OCI-LY7 (cell line): ENCODE measurements at regions not wholly inside any gene's neighbourhood (a gene's known extent, or its start where the extent isn't known, plus 50 kb on each side); places are given as distances from the start of the nearest gene placed in this dataset.

ENCODE experiments used
- BruUV-seq: library from RNA; stranded (reverse); fragments of 400-500 nt; replicated peaks from 2 replicates; lab custom pipeline; 2021; lab: Mats Ljungman, UMichigan
- CTCF ChIA-PET: fragments of 300-600 bp; sonication (Branson Sonifier 250); formaldehyde crosslinking; loops from one replicate; lab custom pipeline; 2022; ENCODE audit warnings: antibody characterized with exemption; ENCODE audit not compliant: unreplicated experiment; lab: Charles Lee
- POLR2A ChIA-PET: fragments of 300-600 bp; sonication (Branson Sonifier 250); formaldehyde crosslinking; loops from one replicate; lab custom pipeline; 2022; ENCODE audit warnings: antibody characterized with exemption; lab: Charles Lee
- DNase-seq: peaks from one replicate; pipeline ENCODE4 v3.0.0-alpha.2; 2015; ENCODE audit warnings: low spot score
- H2AFZ ChIP-seq: fragments of 200-600 bp; sonication (generic), shearing (Covaris generic); 2 replicates; pipeline ENCODE4 v1.6.1; 2014; ENCODE audit warnings: mild to moderate bottlenecking, antibody characterized with exemption, low read length, moderate library complexity
- H3K27ac ChIP-seq: fragments of 200-600 bp; sonication (generic); 2 replicates; pipeline ENCODE4 v1.5.1; 2014; ENCODE audit warnings: mixed run types, low read depth, mild to moderate bottlenecking, moderate library complexity, low read length, inconsistent platforms; ENCODE audit not compliant: poor library complexity, severe bottlenecking
- H3K36me3 ChIP-seq: fragments of 200-600 bp; sonication (generic); 2 replicates; pipeline ENCODE4 v1.6.1; 2014; ENCODE audit warnings: mild to moderate bottlenecking, antibody characterized with exemption, low read length, moderate library complexity, mixed read lengths; ENCODE audit not compliant: insufficient read depth
- H3K4me1 ChIP-seq: fragments of 200-600 bp; sonication (generic); 2 replicates; pipeline ENCODE4 v1.5.1; 2014; ENCODE audit warnings: mild to moderate bottlenecking, low read length; ENCODE audit not compliant: insufficient read depth, poor library complexity, severe bottlenecking
- H3K4me2 ChIP-seq: fragments of 200-600 bp; sonication (generic); 2 replicates; pipeline ENCODE4 v1.6.1; 2014; ENCODE audit warnings: mild to moderate bottlenecking, low read length
- H3K4me3 ChIP-seq: fragments of 200-600 bp; sonication (generic); 2 replicates; pipeline ENCODE4 v1.5.1; 2014; ENCODE audit warnings: mild to moderate bottlenecking, low read depth, low read length; ENCODE audit not compliant: poor library complexity, severe bottlenecking
- H3K79me2 ChIP-seq: fragments of 200-600 bp; sonication (generic); 2 replicates; pipeline ENCODE4 v1.6.1; 2016; ENCODE audit warnings: low read depth, mild to moderate bottlenecking, low read length, moderate library complexity, mixed read lengths; ENCODE audit not compliant: insufficient read depth
- H3K9me2 ChIP-seq: fragments of 200-600 bp; sonication (generic); 2 replicates; pipeline ENCODE4 v1.6.1; 2016; ENCODE audit warnings: mild to moderate bottlenecking, low read length, mixed read lengths; ENCODE audit not compliant: insufficient read depth
- H3K9me3 ChIP-seq: fragments of 200-600 bp; sonication (generic); 2 replicates; pipeline ENCODE4 v1.6.1; 2014; ENCODE audit warnings: mild to moderate bottlenecking, mixed run types, low read length, mixed read lengths
- H4K20me1 ChIP-seq: fragments of 200-600 bp; sonication (generic); 2 replicates; pipeline ENCODE4 v1.6.1; 2014; ENCODE audit warnings: mild to moderate bottlenecking, antibody characterized with exemption, low read length, moderate library complexity, mixed read lengths; ENCODE audit not compliant: insufficient read depth
- EZH2phosphoT487 ChIP-seq: fragments of 200-600 bp; sonication (generic); IDR thresholded peaks from 2 replicates; pipeline ENCODE4 v1.6.1; 2018; ENCODE audit warnings: low read depth, borderline replicate concordance, mild to moderate bottlenecking, mixed run types, antibody characterized with exemption, low read length, moderate library complexity, mixed read lengths
- intact Hi-C: fragments of 100-400 bp; cut with micrococcal nuclease; formaldehyde crosslinking; loops from one replicate; pipeline ENCODE4 v1.10.0; 2022; ENCODE audit not compliant: unreplicated experiment
- TF ChIP-seq, protein P1 (sequence below): fragments of 200-600 bp; sonication (generic); conservative IDR thresholded peaks from 2 replicates; pipeline ENCODE4 v1.5.1; 2014; ENCODE audit warnings: mild to moderate bottlenecking, antibody characterized with exemption, low read length, moderate library complexity, mixed read lengths

DNA sequence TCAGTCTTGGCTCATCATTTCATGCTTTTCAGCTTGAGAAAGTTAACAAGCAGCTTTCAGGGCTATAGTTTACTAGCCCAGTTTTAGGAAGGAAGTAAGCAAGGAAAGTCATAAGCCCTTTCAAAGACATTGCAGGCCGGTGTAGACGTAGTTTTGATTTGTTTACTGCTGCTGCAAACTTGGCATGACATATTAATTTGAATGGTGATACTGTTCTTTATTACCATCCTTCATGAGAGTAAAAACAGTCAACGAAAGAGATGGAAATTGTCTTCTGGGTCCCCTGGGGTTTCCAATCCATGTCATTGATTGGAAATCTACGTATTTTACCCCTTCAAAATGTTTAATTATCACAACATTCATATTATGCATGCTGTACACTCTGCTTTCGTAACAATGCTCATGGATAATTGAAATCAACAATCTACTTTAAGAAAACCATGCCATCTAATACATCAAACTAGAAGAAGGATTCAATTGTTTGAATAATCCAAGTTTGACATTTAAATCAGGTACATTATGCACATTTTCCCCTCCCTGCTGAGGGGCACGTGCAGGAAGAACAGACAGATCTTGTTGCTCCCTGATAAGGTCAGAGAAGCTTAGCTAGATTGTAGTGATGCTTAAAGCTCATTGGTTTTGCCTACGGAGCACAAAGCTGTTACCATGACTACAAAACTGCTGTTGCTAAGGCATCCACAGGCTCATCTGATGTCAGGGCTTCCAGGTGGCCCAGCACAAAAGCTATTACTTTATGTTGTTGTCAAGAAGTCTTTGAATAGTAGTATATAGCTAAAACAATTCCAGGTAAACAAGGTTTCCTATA is 139.9 kb upstream of the PRLR start:
- no peak overlapping the region for H3K27ac ChIP-seq
- H3K79me2 ChIP-seq, result no peaks in the 10 kb centered on the region
- no TSS peak for BruUV-seq
- no peaks in the 10 kb centered on the region for H3K36me3 ChIP-seq
- H3K4me1 ChIP-seq, result no peaks in the 10 kb centered on the region
- H3K9me2 ChIP-seq, result no peaks in the 10 kb centered on the region
- H2AFZ ChIP-seq, result no peak overlapping the region
- TF ChIP-seq, protein P1, sequence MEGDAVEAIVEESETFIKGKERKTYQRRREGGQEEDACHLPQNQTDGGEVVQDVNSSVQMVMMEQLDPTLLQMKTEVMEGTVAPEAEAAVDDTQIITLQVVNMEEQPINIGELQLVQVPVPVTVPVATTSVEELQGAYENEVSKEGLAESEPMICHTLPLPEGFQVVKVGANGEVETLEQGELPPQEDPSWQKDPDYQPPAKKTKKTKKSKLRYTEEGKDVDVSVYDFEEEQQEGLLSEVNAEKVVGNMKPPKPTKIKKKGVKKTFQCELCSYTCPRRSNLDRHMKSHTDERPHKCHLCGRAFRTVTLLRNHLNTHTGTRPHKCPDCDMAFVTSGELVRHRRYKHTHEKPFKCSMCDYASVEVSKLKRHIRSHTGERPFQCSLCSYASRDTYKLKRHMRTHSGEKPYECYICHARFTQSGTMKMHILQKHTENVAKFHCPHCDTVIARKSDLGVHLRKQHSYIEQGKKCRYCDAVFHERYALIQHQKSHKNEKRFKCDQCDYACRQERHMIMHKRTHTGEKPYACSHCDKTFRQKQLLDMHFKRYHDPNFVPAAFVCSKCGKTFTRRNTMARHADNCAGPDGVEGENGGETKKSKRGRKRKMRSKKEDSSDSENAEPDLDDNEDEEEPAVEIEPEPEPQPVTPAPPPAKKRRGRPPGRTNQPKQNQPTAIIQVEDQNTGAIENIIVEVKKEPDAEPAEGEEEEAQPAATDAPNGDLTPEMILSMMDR, result no peak
- H4K20me1 ChIP-seq, result no peaks in the 10 kb centered on the region
- DNase-seq, result no peak
- no peaks in the 10 kb centered on the region for H3K9me3 ChIP-seq
- CTCF ChIA-PET, result no interaction called here
- H3K4me3 ChIP-seq, result no peak overlapping the region
- intact Hi-C loops, result no loop called here
- POLR2A ChIA-PET, result interaction anchor here (0.5 to 1.2 kb wide), 4 partner anchors 10 to 624 kb away, joined by 3 to 9 read pairs (median 4); no protein-coding TSS in a partner anchor
- no peak overlapping the region for H3K4me2 ChIP-seq

DNA sequence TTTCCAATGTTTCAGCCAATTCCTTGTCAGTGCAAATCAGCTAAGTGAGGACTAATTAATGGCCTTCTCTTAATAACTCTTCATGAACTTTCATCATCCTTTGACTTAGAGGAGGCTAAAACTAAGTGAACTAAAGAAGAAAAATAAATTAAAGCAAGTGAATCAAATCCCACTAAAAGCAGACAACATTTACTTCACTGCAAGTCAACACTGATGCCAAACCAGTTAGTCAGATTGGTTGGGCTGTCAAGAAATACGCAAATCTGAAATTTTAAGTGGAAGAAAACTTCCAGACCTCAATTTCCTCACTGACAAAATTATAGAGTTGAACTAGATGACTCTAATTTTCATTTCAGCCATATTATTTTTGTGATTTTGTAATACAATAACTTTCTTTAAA is 137.2 kb upstream of the PRLR start:
- H3K36me3 ChIP-seq, result no peaks in the 10 kb centered on the region
- ChIA-PET CTCF (no interaction called here), POLR2A (interaction anchor here (0.7 kb wide), 1 partner anchor 285 kb away, joined by 3 read pairs; no protein-coding TSS in a partner anchor)
- H2AFZ ChIP-seq, result no peak overlapping the region
- no peak for DNase-seq
- no peak overlapping the region for H3K4me2 ChIP-seq
- TF ChIP-seq, protein P1, result no peak
- no peak for TF ChIP-seq EZH2phosphoT487
- no peak overlapping the region for H3K4me3 ChIP-seq
- no peaks in the 10 kb centered on the region for H4K20me1 ChIP-seq
- H3K4me1 ChIP-seq, result no peaks in the 10 kb centered on the region
- intact Hi-C loops, result no loop called here
- H3K79me2 ChIP-seq, result no peaks in the 10 kb centered on the region
- no peak overlapping the region for H3K27ac ChIP-seq
- no peaks in the 10 kb centered on the region for H3K9me2 ChIP-seq
- H3K9me3 ChIP-seq, result no peaks in the 10 kb centered on the region
- BruUV-seq, result no TSS peak

DNA sequence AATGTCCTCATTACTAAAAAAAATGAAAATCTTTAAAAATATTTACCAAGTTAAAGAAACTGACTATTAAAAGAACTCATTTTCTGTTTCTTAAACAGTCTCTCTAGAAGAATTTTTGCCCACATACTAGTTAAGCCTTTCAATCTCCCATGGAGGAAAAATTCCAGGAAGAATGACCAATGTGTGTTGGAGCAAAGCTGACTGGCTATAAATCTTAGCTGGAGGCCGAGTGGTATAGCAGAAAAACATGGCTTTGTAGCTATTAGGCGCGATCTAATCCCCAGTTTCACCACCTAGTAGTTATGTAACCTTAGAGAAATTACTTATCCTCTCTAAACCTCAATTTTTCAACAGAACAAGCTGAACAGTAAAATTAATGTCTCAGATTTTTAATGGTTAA is 135.5 kb upstream of the PRLR start:
- H3K36me3 ChIP-seq, result no peaks in the 10 kb centered on the region
- no TSS peak for BruUV-seq
- ChIA-PET POLR2A (interaction anchor here (0.5 kb wide), 1 partner anchor 271 kb away, joined by 6 read pairs; no protein-coding TSS in a partner anchor), CTCF (no interaction called here)
- DNase-seq, result no peak
- no peak for TF ChIP-seq EZH2phosphoT487
- TF ChIP-seq, protein P1, result no peak
- H3K4me1 ChIP-seq, result no peaks in the 10 kb centered on the region
- no peaks in the 10 kb centered on the region for H4K20me1 ChIP-seq
- H3K9me3 ChIP-seq, result no peaks in the 10 kb centered on the region
- intact Hi-C loops, result no loop called here
- no peaks in the 10 kb centered on the region for H3K79me2 ChIP-seq
- H3K4me3 ChIP-seq, result no peak overlapping the region
- no peak overlapping the region for H3K4me2 ChIP-seq
- H3K9me2 ChIP-seq, result no peaks in the 10 kb centered on the region
- H3K27ac ChIP-seq, result no peak overlapping the region
- no peak overlapping the region for H2AFZ ChIP-seq
